ENCODE measurements at regions not wholly inside any gene's neighbourhood (a gene's known extent, or its start where the extent isn't known, plus 50 kb on each side); places are given as distances from the start of the nearest gene placed in this dataset.
"Not testable (repeated sequence)": the region's sequence is repeated elsewhere in the genome, so short reads cannot be mapped to it uniquely, and the experiment has no call there.

- no peak for DNase-seq (ENCODE audit: low spot score)
Observed at GRCh38 chr3:137820366-137820765, 56.3 kb downstream of the SOX14 start.

GRCh38 chr3:137835096-137835495 lies 71.0 kb downstream of the SOX14 start:
- DNase-seq (ENCODE audit: low spot score) = no peak

DNA sequence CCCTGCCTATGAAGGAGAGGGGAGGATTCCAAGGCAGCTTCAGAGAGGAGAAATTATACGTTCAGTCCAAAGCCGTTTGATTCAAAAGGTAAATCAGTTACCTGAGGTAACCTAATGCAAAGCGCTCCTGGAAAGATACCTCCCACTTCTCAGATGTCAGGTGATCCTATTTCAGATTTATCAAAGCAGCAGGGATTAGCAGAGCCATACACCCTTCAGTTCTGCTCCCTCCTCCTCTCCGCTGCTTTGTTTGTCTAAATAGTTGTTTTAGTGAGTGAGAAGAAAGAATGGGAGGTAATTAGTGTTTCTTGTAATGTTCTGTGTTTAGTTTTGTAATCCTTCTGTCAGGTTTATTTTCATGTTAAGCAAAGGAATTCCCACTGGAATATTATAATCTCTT lies 81.1 kb downstream of the SOX14 start:
- DNase-seq (ENCODE audit: low spot score) = no peak

DNA sequence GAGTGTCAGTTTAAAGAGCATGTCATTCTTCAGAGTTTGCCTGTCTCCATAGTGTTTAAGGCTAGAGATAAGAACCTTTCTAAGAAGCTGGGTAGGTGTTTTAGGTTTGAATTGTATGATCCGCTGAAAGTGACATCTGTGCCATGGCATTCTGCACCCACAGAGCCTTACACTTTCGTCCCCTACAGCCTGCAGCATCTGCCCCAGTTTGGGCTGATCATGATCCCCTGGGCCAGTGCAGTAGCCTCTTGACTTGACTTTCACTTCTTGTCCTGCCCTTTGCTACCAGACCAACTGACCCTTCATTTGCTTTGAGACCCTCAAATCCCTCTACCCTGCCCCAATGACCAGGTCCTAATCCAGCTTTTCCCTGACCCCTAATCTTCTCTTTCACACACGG lies 81.6 kb downstream of the SOX14 start:
- DNase-seq (ENCODE audit: low spot score) = no peak

- DNase-seq (ENCODE audit: low spot score) = no peak
Observed at GRCh38 chr3:137852391-137852830, 88.3 kb downstream of the SOX14 start.

DNA sequence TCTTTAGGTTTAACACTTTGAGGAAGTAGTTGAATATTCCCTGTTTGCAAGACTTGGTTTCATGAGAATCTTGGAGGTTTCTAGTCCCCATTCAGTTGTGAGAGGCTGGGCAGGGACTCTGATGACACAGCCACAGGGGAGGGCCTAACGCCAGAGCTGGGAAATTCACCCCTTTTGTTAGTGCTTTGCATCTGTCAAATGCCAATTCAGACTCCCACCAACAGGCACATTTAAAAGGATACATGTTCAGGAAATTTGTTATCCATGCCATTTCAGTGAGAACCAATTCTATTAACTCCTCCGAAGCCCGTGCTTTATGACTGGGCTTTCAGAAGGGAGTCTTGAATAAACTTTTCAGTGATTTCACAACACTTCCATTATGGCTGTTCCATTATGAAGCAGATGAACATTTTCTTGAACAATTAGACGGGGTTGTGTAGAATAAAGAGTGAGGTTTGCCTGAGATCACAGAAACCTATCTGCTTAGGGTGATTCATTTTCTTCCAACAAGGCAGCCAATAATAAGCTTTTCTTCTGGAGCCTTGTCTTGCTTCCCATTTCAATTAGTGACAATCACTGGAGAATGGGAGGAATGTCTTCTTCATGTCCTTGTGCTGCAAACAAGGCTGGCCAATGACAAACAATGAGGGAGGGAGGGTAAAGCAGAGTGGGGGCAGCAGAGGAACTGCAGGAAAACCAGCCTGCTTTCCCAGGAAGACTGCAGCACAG lies 90.6 kb downstream of the SOX14 start:
- DNase-seq (ENCODE audit: low spot score) = no peak

DNA sequence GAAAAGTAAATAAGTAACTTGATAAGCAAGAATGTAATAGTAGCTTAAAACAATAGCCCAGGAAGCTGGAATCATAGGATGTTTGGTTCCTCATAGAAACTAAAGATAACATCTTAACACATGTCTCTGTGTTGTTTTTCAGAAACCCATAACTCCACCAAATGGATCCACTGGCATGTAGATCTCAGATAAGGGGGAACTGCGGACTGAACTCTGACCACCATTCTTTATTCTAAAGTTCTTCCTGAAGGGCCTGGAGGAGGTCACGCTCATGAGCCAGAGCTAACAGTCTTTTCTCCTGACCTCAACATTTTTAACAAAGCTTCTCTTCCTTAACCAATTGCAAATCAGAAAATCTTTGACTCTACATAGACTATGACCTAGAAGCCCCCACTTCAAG lies 101.9 kb downstream of the SOX14 start:
- DNase-seq (ENCODE audit: low spot score) = no peak

- DNase-seq (ENCODE audit: low spot score) = no peak
Observed at GRCh38 chr3:137866933-137867332, 102.8 kb downstream of the SOX14 start.

DNA sequence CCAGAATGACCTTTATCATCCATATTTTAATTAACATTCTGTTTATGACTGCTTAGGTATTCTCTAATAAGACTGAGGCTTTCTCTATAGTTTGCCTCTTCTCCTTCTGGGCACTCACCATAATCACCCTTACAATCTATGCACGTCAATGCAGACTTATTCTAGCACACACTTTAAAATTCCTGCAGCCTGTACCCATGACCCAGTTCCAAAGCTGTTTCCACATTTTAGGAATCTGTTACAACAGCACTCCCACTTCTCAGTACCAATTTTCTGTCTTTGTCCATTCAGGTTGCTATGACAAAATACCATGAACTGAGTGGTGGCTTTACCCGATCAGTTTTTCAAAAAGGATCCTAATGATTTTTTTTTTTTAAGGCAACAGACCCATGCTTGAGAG lies 103.5 kb downstream of the SOX14 start:
- DNase-seq (ENCODE audit: low spot score) = no peak

DNA sequence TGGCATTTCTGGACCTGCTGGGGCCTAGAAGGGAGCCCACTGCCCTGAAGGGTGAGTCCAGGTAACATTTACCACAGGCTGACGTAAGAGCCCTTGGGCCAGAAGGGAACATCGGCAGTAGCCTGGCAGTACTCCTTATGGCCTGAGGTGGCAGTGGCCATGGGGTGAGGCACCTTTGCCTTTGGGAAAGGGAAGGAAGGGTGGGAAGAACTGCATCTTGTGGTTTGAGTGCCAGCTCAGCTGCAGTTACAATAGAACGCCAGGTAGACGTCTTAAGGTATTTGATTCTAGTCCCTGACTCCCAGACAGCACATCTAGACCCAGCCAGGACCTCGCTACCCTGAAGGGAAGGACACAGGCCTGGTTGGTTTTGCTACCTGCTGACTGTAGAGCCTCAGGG lies 104.9 kb downstream of the SOX14 start:
- DNase-seq (ENCODE audit: low spot score) = no peak

GRCh38 chr3:137872589-137872988 lies 108.5 kb downstream of the SOX14 start:
- not testable (repeated sequence) for DNase-seq (ENCODE audit: low spot score)

DNA sequence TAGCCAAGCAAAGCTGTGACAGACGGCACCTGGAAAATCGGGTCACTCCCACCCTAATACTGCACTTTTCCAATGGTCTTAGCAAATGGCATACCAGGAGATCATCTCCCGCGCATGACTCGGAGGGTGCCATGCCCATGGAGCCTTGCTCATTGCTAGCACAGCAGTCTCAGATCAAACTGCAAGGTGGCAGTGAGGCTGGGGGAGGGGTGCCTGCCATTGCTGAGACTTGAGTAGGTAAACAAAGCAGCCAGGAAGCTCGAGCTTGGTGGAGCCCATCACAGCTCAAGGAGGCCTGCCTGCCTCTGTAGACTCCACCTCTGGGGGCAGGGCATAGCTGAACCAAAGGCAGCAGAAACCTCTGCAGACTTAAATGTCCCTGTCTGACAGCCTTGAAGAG lies 113.1 kb upstream of the CLDN18 start:
- DNase-seq (ENCODE audit: low spot score) = not testable (repeated sequence)

DNA sequence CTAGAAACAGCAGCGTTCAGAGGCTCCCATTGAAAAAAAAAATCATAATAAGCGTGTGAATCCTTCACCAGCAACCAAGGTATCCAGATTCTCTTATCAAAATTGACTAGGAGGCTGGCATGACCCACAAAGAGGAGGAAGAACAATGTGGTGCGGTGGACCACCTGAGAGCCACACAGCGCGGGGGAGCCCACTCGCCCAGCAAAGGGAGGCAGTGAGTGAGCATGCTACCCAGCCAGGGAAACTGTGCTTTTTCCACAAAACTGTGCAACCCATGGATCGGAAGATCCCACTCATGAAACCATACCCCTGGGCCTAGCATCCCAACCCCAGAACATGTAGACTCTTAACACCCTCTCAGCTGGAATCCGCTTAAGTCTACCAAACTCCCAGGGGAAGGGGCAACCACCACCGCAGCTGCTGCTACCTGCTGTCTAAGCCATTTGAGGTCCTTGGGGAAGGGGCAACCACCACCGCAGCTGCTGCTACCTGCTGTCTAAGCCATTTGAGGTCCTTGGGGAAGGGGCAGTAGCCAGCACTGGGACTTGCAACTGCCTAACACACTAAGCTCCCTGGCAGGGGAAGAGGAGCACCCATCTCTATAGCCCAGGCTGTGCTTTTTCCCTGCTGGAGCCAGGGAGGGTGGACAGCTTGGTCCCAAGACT lies 102.8 kb upstream of the CLDN18 start:
- no peak for DNase-seq (ENCODE audit: low spot score)

- DNase-seq (ENCODE audit: low spot score) = no peak
Observed at GRCh38 chr3:137924628-137925027, 85.3 kb upstream of the CLDN18 start.

GRCh38 chr3:137925080-137925479 lies 84.9 kb upstream of the CLDN18 start:
- no peak for DNase-seq (ENCODE audit: low spot score)

DNA sequence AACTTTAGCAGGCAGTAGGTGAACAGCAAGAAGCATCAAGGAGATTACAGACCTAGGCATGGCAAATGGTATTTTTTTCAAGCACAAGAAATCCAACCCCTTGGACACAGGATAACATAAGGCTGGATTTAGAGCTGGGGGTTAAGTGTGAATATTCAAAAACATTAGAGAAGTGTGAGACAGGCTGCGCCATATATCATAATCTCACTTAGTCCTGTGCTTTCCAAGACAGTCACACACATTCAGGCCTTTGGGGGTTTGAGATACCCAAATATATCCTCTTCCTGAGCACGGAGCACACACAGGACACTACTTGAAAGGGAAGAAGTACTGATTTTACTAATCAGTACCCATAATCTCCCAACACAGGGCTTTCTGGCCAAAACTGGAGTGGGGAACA lies 83.0 kb upstream of the CLDN18 start:
- no peak for DNase-seq (ENCODE audit: low spot score)

- DNase-seq (ENCODE audit: low spot score) = no peak
Observed at GRCh38 chr3:137930976-137931375, 79.0 kb upstream of the CLDN18 start.

GRCh38 chr3:137938876-137939275 lies 71.1 kb upstream of the CLDN18 start:
- DNase-seq (ENCODE audit: low spot score) = no peak

- no peak for DNase-seq (ENCODE audit: low spot score)
Observed at GRCh38 chr3:137944593-137944992, 65.4 kb upstream of the CLDN18 start.

GRCh38 chr3:137946356-137946973 lies 63.5 kb upstream of the CLDN18 start:
- peak; percentile 63 for DNase-seq (ENCODE audit: low spot score)

DNA sequence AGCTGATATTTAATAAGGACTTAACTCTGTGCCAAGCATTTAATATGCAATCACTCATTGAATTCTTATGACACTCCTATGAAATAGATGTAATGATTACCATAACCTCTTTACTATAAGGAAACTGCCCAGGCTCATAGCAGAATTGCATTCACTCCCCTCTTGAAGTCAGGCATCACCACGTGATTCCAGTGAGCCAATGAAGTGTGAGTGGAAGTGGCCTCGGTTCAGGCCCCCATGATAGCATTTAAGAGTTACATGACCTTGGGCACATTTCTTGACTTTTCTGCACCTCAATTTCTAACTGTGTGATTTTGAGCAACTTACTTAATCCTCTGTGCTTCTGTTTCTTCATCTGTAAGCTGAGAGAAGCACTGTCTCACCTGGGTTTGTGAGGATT lies 62.8 kb upstream of the CLDN18 start:
- DNase-seq (ENCODE audit: low spot score) = no peak

DNA sequence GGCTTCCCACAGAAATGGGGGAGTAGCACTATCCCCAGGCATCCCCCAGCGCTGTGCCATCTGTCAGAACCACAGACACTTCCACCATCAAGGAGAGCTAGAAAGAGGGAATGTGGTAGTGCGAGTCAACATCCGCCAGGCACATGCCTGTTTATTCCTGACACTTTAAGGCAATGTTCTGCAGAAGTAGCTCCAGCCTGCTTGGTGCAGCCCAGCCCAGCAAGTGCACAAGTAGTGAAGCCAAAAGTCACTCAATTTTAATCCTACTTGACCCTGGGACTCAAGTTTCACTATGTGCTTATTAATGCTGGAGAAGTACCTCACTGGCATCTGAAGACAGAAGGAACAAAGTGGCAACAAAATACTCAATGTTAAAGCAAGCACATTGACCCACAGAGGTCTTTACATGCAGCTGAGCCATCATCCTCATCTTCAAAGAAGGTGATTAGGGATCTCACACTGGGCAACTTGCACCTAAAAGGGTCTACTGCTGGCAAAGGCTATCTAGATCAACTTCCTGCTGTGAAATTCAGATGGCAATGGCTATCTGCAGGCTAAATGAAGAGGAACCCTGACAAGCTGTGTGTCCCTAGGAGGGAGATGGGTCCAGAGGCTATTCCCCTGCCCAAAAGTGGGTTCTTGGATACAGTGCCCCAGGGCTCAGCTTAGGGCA lies 61.4 kb upstream of the CLDN18 start:
- DNase-seq (ENCODE audit: low spot score) = no peak

Measured in SK-N-DZ (cell line).